ENCODE measurements at regions not wholly inside any gene's neighbourhood (a gene's known extent, or its start where the extent isn't known, plus 50 kb on each side); places are given as distances from the start of the nearest gene placed in this dataset.

DNA sequence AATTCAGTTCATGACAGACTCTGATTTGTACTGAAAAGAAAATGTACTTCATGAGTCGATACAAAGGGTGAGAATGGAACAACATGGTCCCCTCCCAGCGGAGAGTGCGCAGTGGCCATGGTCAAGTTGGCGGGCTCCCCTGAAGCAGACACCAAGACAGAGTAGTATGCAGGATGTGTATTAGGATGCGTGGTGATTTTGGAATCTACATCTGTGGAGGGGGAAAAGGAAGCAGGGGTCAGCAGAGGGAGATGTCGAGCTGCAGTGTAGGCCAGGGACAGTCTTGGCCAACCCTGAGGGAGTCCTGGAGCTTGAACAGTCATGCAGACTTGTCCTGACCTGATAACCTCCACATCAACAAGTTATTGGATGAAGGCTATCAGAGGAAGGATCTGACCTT lies 481.0 kb downstream of the OMA1 start:
- TF ChIP-seq, protein P1, sequence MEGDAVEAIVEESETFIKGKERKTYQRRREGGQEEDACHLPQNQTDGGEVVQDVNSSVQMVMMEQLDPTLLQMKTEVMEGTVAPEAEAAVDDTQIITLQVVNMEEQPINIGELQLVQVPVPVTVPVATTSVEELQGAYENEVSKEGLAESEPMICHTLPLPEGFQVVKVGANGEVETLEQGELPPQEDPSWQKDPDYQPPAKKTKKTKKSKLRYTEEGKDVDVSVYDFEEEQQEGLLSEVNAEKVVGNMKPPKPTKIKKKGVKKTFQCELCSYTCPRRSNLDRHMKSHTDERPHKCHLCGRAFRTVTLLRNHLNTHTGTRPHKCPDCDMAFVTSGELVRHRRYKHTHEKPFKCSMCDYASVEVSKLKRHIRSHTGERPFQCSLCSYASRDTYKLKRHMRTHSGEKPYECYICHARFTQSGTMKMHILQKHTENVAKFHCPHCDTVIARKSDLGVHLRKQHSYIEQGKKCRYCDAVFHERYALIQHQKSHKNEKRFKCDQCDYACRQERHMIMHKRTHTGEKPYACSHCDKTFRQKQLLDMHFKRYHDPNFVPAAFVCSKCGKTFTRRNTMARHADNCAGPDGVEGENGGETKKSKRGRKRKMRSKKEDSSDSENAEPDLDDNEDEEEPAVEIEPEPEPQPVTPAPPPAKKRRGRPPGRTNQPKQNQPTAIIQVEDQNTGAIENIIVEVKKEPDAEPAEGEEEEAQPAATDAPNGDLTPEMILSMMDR (IDR thresholded peaks at IDR 0.05; ENCODE audit: low read depth, low read length) = peak; percentile 66
- no peaks in the 10 kb centered on the region for H3K27me3 ChIP-seq (ENCODE audit: insufficient read depth, low read depth, severe bottlenecking)
- DNase-seq = peak; percentile 42
- no peaks in the 10 kb centered on the region for H3K36me3 ChIP-seq
- no peak overlapping the region for H3K4me3 ChIP-seq (ENCODE audit: low read depth, low read length)
- no peak overlapping the region for H3K27ac ChIP-seq
- H3K9me3 ChIP-seq (ENCODE audit: severe bottlenecking) = no peaks in the 10 kb centered on the region

DNA sequence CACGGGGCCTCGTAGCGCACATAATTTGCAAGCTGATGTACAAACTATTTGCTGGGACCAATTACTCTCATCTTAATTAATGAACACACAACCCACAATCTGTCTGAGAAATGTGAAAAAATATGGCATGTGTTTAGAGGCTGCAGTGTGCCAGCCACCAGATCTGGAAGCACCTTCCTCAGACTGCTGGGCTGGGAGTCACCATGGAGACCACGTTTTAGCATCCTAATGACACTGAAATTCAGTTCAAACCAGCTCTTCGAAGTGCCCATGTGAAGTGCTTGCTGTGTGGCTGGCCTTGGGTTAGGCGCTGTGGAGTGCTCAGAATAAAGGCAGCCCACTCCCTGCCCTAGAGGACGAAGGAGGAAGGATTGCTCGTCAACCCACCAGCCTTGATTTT lies 482.4 kb downstream of the OMA1 start:
- Histone ChIP-seq H3K4me3 (ENCODE audit: low read depth, low read length) (no peak overlapping the region), H3K36me3 (no peaks in the 10 kb centered on the region), H3K27me3 (ENCODE audit: insufficient read depth, low read depth, severe bottlenecking) (no peaks in the 10 kb centered on the region), H3K27ac (no peak overlapping the region), H3K9me3 (ENCODE audit: severe bottlenecking) (no peaks in the 10 kb centered on the region)
- TF ChIP-seq, protein P1 (IDR thresholded peaks at IDR 0.05; ENCODE audit: low read depth, low read length) = no peak
- DNase-seq = no peak

DNA sequence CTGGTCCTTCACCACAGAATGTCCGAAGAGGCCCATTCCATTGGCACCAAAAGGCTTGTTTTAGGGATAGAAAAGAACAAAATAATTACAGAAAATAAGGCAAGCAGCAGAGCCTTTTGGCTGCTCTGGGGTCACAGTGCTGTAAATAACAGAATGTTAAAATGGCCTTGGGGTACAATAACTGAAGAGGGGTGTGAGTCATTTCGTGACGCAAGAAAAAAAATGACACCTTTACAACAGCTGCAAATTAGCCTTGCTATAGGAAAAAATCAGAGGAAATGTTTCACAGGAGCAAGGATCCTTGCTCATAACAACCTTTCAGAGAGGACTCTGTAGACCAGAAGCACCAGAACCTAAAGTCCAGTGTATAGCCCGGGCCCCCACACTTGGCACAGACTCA lies 483.4 kb downstream of the OMA1 start:
- Histone ChIP-seq H3K9me3 (ENCODE audit: severe bottlenecking) (no peaks in the 10 kb centered on the region), H3K36me3 (no peaks in the 10 kb centered on the region), H3K4me3 (ENCODE audit: low read depth, low read length) (no peak overlapping the region), H3K27ac (no peak overlapping the region), H3K27me3 (ENCODE audit: insufficient read depth, low read depth, severe bottlenecking) (no peaks in the 10 kb centered on the region)
- DNase-seq = no peak
- TF ChIP-seq, protein P1 (IDR thresholded peaks at IDR 0.05; ENCODE audit: low read depth, low read length) = no peak

DNA sequence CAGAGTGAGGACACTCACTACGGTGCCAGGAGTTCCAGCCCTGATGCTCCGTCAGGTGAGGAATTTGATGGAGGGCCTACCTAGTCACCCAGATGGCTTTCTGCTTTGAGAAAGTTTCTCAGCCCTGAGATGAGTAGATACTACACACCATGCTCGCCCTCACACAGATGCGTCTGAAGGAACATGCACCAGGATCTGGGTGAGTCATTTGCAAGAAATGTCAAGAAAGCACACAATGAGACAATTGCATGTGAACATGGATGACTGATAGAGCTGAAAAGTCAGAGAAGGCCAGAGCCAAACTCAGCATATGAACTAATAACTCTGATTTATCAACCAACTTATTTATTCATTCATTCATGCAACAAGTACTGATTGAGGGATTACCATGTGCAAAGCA lies 483.9 kb downstream of the OMA1 start:
- no peaks in the 10 kb centered on the region for H3K9me3 ChIP-seq (ENCODE audit: severe bottlenecking)
- no peaks in the 10 kb centered on the region for H3K27me3 ChIP-seq (ENCODE audit: insufficient read depth, low read depth, severe bottlenecking)
- TF ChIP-seq, protein P1 (IDR thresholded peaks at IDR 0.05; ENCODE audit: low read depth, low read length) = no peak
- no peak overlapping the region for H3K27ac ChIP-seq
- no peak overlapping the region for H3K4me3 ChIP-seq (ENCODE audit: low read depth, low read length)
- no peak for DNase-seq
- H3K36me3 ChIP-seq = no peaks in the 10 kb centered on the region

DNA sequence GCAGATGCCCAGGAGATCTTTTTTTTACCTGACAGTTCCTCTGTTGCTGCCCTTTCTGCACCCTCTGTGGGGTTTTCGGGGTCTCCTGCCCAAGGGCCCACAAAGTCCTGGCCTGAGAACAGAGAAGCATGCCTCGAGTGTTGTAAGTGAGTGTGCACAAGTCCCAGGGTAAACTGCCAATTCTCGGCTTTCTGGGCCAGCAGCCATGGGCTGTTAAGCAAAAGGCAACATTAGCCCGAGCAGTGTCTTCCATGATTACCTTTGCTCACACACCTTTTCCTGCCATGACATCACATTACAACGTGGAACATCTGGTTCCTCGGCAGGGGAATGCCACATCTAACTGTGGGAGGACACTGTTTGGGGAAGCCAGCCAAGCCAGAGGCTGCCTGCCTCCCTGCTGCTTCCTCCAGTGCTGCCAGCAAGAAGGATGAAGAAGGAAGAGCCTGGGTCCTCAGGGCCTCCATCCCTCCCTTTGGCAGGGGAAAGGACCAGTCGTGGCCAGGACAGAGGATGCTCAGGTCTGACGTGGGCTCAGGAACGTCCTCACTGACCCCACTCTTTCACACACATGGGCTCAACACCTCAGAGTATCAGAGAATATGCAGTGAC lies 485.9 kb downstream of the OMA1 start:
- TF ChIP-seq, protein P1 (IDR thresholded peaks at IDR 0.05; ENCODE audit: low read depth, low read length) = no peak
- Histone ChIP-seq H3K27me3 (ENCODE audit: insufficient read depth, low read depth, severe bottlenecking) (no peaks in the 10 kb centered on the region), H3K27ac (no peak overlapping the region), H3K4me3 (ENCODE audit: low read depth, low read length) (no peak overlapping the region), H3K36me3 (no peaks in the 10 kb centered on the region), H3K9me3 (ENCODE audit: severe bottlenecking) (no peaks in the 10 kb centered on the region)
- DNase-seq = no peak

DNA sequence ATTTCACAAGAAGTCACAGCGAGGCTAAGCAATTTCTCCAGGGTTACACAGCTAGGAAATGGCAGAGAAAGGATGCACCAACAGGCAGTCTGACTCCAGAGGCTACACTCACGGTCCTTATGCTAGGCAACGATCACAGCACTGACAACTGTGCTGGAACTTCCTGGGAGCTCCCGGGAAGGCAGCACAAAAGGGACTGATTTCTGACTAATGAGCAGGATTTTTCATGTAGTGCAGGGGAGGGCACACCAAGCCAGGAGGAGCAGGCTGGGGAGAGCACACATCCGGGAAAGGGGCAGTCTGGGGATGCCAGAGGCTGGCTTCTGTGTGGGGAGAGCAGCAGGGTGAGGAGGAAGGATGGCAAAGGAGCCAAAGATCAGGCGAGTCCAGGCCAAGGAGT lies 486.7 kb downstream of the OMA1 start:
- no peaks in the 10 kb centered on the region for H3K36me3 ChIP-seq
- no peak overlapping the region for H3K4me3 ChIP-seq (ENCODE audit: low read depth, low read length)
- TF ChIP-seq, protein P1 (IDR thresholded peaks at IDR 0.05; ENCODE audit: low read depth, low read length) = no peak
- no peak overlapping the region for H3K27ac ChIP-seq
- no peaks in the 10 kb centered on the region for H3K27me3 ChIP-seq (ENCODE audit: insufficient read depth, low read depth, severe bottlenecking)
- H3K9me3 ChIP-seq (ENCODE audit: severe bottlenecking) = no peaks in the 10 kb centered on the region
- DNase-seq = no peak
